K562 (cell line): ENCODE measurements at regions not wholly inside any gene's neighbourhood (a gene's known extent, or its start where the extent isn't known, plus 50 kb on each side); places are given as distances from the start of the nearest gene placed in this dataset.

Experiments used
- ATAC-seq: fragments of 200-7000 bp; cut with Tn5 transposase; 3 replicates; pipeline ENCODE4 v1.9.1; 2020; ENCODE audit warnings: moderate library complexity
- BruUV-seq: library from RNA; stranded (reverse); fragments of 400-500 nt; replicated peaks from 2 replicates; lab custom pipeline; 2021; lab: Mats Ljungman, UMichigan
- CTCF ChIA-PET: fragments of 300-600 bp; formaldehyde crosslinking; extraction: SDS; loops from one replicate; lab custom pipeline; 2021; ENCODE audit warnings: low intra/inter-chr PET ratio; lab: Yijun Ruan, JAX
- POLR2A ChIA-PET: fragments of 300-600, 350-650 bp; sonication (Branson Sonifier 250); formaldehyde crosslinking; extraction: SDS; loops from one replicate; lab custom pipeline; 2021; ENCODE audit warnings: antibody characterized with exemption, inconsistent platforms; lab: Yijun Ruan, JAX
- DNase-seq, 4 experiments: peaks; one replicate each; pipeline versions ENCODE4 v3.0.0 to v3.0.0-alpha.2; 2011 to 2018; ENCODE audit warnings: low spot score in 3 of 4, mixed read lengths in 3 of 4; ENCODE audit errors: extremely low read depth in 1 of 4
- FAIRE-seq: peaks from 2 replicates; lab custom pipeline; 2011; peaks lifted over from hg19 to GRCh38; lab: Jason Lieb, UNC
- H2AFZ ChIP-seq: 2 replicates; pipeline ENCODE4 v1.6.0; 2011; ENCODE audit warnings: low read depth, low read length, control low read depth, inconsistent platforms
- H3K27ac ChIP-seq: fragments of 200-600 bp; 3 replicates; pipeline ENCODE4 v1.8.0; 2011; ENCODE audit warnings: low read depth, mild to moderate bottlenecking, control low read depth, inconsistent platforms, low read length, moderate library complexity, mixed read lengths; ENCODE audit errors: extremely low read depth
- H3K27me3 ChIP-seq, 2 experiments: fragments of 300-600 bp in 1 of 2; 2 replicates in 1 of 2; 3 replicates in 1 of 2; pipeline versions ENCODE4 v1.6.0 to v1.8.0; 2011; ENCODE audit warnings: inconsistent platforms in 2 of 2, low read length in 2 of 2, mild to moderate bottlenecking in 1 of 2, mixed read lengths in 1 of 2, moderate library complexity in 1 of 2; ENCODE audit not compliant: control insufficient read depth in 2 of 2, insufficient read depth in 2 of 2
- H3K36me3 ChIP-seq: fragments of 300-600 bp; 3 replicates; pipeline ENCODE4 v1.8.0; 2011; ENCODE audit warnings: mild to moderate bottlenecking, low read length, inconsistent platforms; ENCODE audit not compliant: control insufficient read depth, insufficient read depth
- H3K4me1 ChIP-seq, 2 experiments: fragments of 200-600 bp in 1 of 2; replicated peaks in 1 of 2; 2 replicates in 1 of 2; 3 replicates in 1 of 2; pipeline versions ENCODE4 v1.5.1 to v1.8.0; 2011; ENCODE audit warnings: inconsistent platforms in 2 of 2, low read length in 2 of 2, mild to moderate bottlenecking in 1 of 2, mixed read lengths in 1 of 2, moderate library complexity in 1 of 2; ENCODE audit not compliant: control insufficient read depth in 2 of 2, insufficient read depth in 2 of 2
- H3K4me2 ChIP-seq: 2 replicates; pipeline ENCODE4 v1.6.1; 2011; ENCODE audit warnings: low read length, control low read depth, inconsistent platforms, mixed read lengths; ENCODE audit not compliant: insufficient read depth
- H3K4me3 ChIP-seq: fragments of 200-600 bp; sonication (generic), shearing (Covaris generic); 2 replicates; pipeline ENCODE4 v1.5.1; 2016; ENCODE audit warnings: control low read depth, inconsistent platforms
- H3K79me2 ChIP-seq: fragments of 200-600 bp; 3 replicates; pipeline ENCODE4 v1.8.0; 2011; ENCODE audit warnings: low read length, inconsistent platforms; ENCODE audit not compliant: control insufficient read depth, insufficient read depth
- H3K9ac ChIP-seq, 2 experiments: 2 replicates each; pipeline versions ENCODE4 v1.6.0 to v1.6.1; 2011; ENCODE audit warnings: low read depth in 2 of 2, low read length in 2 of 2, control low read depth in 1 of 2, inconsistent platforms in 1 of 2, mild to moderate bottlenecking in 1 of 2, mixed read lengths in 1 of 2; ENCODE audit not compliant: insufficient read depth in 1 of 2
- H3K9me1 ChIP-seq: one replicate; pipeline ENCODE4 v1.6.0; 2011; ENCODE audit warnings: inconsistent platforms, mild to moderate bottlenecking, low read length, moderate library complexity; ENCODE audit not compliant: control insufficient read depth, insufficient read depth
- H3K9me3 ChIP-seq: replicated peaks from 2 replicates; pipeline ENCODE4 v1.5.1; 2011; ENCODE audit warnings: low read depth, low read length, inconsistent platforms; ENCODE audit not compliant: control insufficient read depth, insufficient read depth
- H4K20me1 ChIP-seq: replicated peaks from 2 replicates; pipeline ENCODE4 v1.6.1; 2011; ENCODE audit warnings: low read length, inconsistent platforms, mixed read lengths; ENCODE audit not compliant: control insufficient read depth, insufficient read depth
- BACH1 ChIP-seq: fragments of 200-800 bp; sonication (Bioruptor generic); IDR thresholded peaks from 2 replicates; pipeline ENCODE4 v1.6.1; 2016; ENCODE audit warnings: missing genetic modification characterization, missing compliant biosample characterization
- FIP1L1 ChIP-seq: fragments of 200-400 bp; formaldehyde crosslinking; IDR thresholded peaks from 2 replicates; pipeline ENCODE4 v1.6.1; 2018; ENCODE audit warnings: mild to moderate bottlenecking, low read depth, low read length; ENCODE audit not compliant: poor library complexity, severe bottlenecking
- FOXK2 ChIP-seq, 2 experiments: fragments of 450-650 bp; IDR thresholded peaks in 1 of 2; conservative IDR thresholded peaks in 1 of 2; 2 replicates each; pipeline ENCODE4 v1.6.1; 2016; ENCODE audit warnings: low read depth in 2 of 2, mild to moderate bottlenecking in 1 of 2
- MAFF ChIP-seq: IDR thresholded peaks from 2 replicates; pipeline ENCODE4 v1.6.1; 2012; ENCODE audit warnings: low read length, improper control_type of control experiment
- MECOM ChIP-seq: fragments of 250-450 bp; sonication (Bioruptor Pico); IDR thresholded peaks from 2 replicates; pipeline ENCODE4 v1.8.0; 2022; ENCODE audit warnings: inconsistent platforms
- TEAD2 ChIP-seq: fragments of 450-650 bp; IDR thresholded peaks from 2 replicates; pipeline ENCODE4 v1.6.1; 2016; ENCODE audit warnings: missing genetic modification characterization, control low read depth, missing compliant biosample characterization
- WGBS: fragments of 100-300 bp; shearing (Covaris generic); methylation state at CpG from one replicate; pipeline ENCODE4 v1.1.6; 2016; ENCODE audit warnings: low coverage, mixed read lengths; ENCODE audit not compliant: insufficient coverage; ENCODE audit errors: missing lambda C conversion rate; 5-methylcytosine and 5-hydroxymethylcytosine counted together
- in situ Hi-C: fragments of 300-500 bp; cut with MboI; formaldehyde crosslinking; loops from 4 replicates; pipeline ENCODE4 v1.15.0; 2018; ENCODE audit warnings: inconsistent platforms, mixed read lengths
- intact Hi-C: fragments of 100-400 bp; cut with micrococcal nuclease; formaldehyde crosslinking; loops from 2 replicates; pipeline ENCODE4 v1.14.2; 2022

DNA sequence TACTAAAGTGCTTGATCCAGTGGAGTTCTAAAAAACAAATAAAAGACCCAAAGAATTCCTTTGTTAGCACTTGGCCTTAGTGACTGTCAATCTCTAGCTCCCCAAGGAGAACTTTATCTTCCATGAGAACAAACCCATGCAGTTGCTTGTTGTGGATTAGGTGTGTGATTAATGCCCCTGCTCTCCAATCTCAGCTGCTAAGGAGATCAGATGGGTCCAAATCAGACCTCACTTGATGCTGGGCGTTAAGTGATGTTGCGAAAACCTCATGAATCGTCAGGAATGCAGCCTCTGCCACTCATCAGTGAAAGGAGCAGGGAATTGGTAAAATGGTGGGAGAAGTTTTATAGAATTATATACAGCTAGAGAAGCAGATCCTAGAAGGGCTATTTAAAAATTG lies 133.7 kb downstream of the DMAC1 start:
- Histone ChIP-seq H3K4me3 (no peak overlapping the region), H3K36me3 (no peaks in the 10 kb centered on the region), H3K9ac (no peak overlapping the region), H3K27ac (no peak overlapping the region), H3K9me3 (no peaks in the 10 kb centered on the region), H2AFZ (no peak overlapping the region), H3K79me2 (no peaks in the 10 kb centered on the region), H3K4me2 (no peak overlapping the region), H3K9me1 (no peaks in the 10 kb centered on the region), H3K4me1 (no peaks in the 10 kb centered on the region), H3K27me3 (no peaks in the 10 kb centered on the region), H4K20me1 (no peaks in the 10 kb centered on the region)
- CTCF ChIA-PET = no interaction called here
- ATAC-seq (no peak), FAIRE-seq (no peak), DNase-seq (no peak)
- in situ Hi-C loops (no loop called here), intact Hi-C loops (no loop called here)
- POLR2A ChIA-PET = no interaction called here
- TF ChIP-seq TEAD2 = no peak
- 0% methylated on average over 3 of the region's 3 CpGs for WGBS
- no TSS peak for BruUV-seq

DNA sequence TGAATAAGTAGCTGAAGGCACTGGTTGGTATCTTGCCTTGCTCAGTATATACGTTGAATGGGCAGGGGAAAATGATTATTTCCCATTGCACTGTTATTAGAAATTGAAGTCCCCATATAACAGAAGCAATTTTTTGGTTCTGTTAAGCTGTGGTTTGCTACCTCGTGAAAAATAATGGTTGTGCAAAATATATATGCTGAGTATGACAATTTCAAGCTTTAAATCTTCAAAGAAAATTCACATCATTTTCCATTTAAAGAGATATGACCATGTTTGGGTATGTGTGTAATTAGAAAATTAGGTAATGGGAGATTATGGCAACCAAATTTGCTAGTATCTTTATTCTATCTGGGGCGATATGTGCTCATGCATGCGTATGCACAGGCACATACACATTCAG lies 139.8 kb downstream of the DMAC1 start:
- no peaks in the 10 kb centered on the region for H3K36me3 ChIP-seq
- no peaks in the 10 kb centered on the region for H3K9me3 ChIP-seq
- no peaks in the 10 kb centered on the region for H3K27me3 ChIP-seq
- no peaks in the 10 kb centered on the region for H4K20me1 ChIP-seq
- DNase-seq = no peak
- no peak for TF ChIP-seq FIP1L1
- no peak for TF ChIP-seq FOXK2 (conservative IDR thresholded peaks at IDR 0.05 in 1 of 2, IDR thresholded peaks at IDR 0.05 in 1 of 2; ENCODE audit: low read depth in 2 of 2)
- no peak for TF ChIP-seq BACH1 (tag)
- 0 out of 2 replicates have a peak, but pooled peaks have one; percentile 7 for TF ChIP-seq MAFF
- TF ChIP-seq MECOM (CRISPR knock-in tag) = no peak
- H3K27ac ChIP-seq = no peak overlapping the region
- no peak overlapping the region for H3K9ac ChIP-seq
- WGBS = 0% methylated on average over 3 of the region's 4 CpGs
- no peak overlapping the region for H3K4me3 ChIP-seq
- in situ Hi-C loops (no loop called here), intact Hi-C loops (no loop called here)
- ATAC-seq = no peak
- H3K9me1 ChIP-seq = no peaks in the 10 kb centered on the region
- ChIA-PET POLR2A (no interaction called here), CTCF (no interaction called here)
- no peaks in the 10 kb centered on the region for H3K79me2 ChIP-seq
- no peak overlapping the region for H2AFZ ChIP-seq
- no peaks in the 10 kb centered on the region for H3K4me1 ChIP-seq
- BruUV-seq = no TSS peak
- no peak for FAIRE-seq
- H3K4me2 ChIP-seq = no peak overlapping the region
